IPS-NIHi11 (cell line): ENCODE measurements at regions not wholly inside any gene's neighbourhood (a gene's known extent, or its start where the extent isn't known, plus 50 kb on each side); places are given as distances from the start of the nearest gene placed in this dataset.
"Not testable (repeated sequence)": the region's sequence is repeated elsewhere in the genome, so short reads cannot be mapped to it uniquely, and the experiment has no call there.

Experiments used
- DNase-seq: peaks from one replicate; pipeline ENCODE4 v3.0.0; 2012; ENCODE audit warnings: mixed read lengths, low spot score

DNA sequence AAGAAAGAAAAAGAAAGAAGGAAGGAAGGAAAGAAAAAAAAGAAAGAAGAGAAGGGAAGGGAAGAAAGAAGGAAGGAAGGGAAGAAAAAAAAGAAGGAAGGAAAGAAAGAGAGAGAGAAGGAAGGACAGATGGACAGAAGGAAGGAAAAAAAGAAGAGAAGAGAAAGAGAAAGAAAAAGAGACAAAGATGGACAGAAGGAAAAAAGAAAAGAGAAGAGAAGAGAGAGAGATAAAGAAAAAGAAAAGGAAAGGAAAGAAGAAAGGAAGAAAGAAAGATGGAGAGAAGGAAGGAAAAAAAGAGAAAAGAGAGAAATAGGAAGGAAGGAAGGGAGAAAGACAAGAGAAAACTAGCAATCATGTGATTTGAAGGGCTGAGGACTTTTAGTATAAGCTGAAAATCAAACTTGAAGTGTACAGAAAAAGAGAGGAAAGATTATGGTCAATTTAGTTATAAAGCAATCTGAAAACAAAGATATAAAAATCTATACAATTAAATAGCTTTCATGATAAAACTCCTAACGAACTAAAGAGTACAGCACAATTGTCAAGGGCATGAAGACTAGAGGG lies 115.3 kb downstream of the LTN1 start:
- no peak for DNase-seq

DNA sequence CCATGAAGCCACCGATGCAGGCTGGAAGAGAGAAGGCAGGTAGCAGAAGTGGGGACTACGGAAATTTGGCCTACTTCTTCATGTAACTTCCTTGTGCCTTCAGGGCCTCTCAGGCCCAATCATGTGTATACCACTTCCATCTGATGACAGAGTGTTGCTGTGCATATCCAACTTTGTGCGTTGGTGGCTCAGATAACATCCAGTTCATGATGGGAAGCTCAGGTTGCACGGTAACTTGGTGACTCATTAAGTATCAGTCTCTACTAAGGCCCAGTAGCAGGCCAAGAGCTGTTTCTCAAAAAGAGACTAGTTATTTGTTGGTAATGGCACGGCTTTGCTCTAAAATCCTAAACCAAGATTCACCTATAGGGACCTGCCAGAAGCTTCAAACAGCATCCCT lies 117.6 kb downstream of the LTN1 start:
- no peak for DNase-seq

DNA sequence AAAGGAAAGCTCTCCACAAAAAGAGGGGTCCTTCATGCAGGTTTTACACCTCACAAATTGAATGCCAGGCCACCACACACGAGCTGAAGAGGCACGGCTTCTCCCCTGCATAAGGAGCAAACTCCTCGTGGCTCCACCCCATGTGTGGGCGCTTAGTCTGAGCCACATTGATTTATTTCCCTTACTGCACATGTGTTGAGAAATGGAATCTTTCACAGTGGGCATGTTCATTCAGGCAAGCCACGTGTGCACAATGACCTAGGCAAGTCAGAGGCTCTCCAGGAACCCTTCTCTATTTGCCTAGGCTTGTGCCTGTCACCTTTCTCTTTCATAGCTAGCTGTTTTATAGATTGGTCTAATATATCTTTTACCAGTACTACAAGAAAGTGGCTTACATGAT lies 120.5 kb downstream of the LTN1 start:
- no peak for DNase-seq

DNA sequence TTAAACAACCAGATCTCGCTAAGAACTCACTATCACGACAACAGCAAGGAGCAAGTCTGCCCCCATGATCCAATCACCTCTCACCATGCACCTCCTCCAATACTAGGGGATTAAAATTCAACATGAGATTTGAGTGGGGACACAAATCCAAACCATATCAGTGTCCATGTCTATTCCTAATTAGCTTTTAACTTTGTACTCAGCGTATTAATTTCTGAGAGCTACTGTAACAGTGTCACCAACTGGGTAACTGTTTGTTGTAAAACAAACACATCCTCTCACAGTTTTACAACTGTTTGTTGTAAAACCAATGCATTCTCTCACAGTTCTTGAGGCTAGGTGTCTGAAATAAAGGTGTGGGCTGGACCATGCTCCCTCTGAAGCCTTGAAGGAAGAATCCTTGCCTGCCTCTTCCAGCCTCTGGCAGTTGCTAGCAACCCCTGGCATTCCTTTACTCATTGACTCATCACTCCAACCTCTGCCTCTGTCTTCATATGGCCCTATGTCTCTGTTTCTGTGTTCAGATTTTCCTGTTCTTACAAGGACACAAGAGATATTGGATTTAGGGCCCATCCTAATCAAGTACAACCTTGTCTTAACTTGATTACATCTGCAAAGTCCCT lies 121.2 kb downstream of the LTN1 start:
- DNase-seq, result no peak

DNA sequence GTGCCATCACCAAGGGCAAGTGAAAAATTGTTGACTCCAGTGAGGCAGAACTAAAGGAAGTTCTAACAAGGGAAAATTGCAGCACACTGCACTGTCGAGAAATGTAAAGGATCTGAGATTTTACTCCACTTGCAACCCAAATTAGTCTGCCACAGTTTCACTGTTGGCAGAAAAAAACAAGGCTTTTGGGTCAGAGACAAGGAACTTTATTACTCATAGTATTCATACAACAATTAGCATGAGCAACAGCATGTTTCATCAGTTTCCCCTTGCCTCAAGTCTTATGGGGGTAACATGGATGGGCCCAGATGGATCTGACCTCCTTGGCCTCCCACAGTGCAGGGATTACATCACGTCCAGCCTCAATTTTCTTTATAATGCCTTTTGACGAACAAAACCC lies 125.3 kb downstream of the LTN1 start:
- no peak for DNase-seq

DNA sequence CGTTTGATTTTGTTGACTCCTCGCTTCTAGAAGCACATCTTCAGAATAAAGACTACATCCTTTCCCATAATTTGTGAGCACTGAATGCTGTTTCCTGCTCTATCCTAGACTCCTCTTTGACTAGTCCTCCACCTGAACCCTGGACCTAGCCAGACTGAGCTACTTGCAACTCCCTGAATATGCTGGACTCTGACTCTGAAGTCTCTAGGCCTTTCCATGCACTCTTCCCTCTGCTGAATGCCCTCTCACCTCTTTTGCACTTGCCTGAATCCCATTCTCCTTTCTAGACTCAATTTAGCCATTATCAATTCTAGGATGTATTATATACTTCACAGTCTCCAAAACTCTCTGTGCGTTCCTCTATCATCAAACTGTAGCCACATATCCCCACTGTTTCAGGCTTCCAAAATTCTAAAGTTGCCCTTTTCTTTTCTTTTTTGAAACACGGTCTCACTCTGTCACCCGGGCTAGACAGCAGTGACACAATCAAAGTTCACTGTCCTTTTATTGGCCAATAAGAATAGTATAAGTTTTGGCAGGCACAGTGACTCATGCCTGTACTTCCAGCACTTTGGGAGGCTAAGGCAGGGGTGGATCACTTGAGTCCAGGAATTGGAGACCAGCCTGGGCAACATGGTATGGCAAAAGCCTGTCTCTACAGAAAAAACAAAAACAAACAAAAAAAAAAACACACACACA lies 127.0 kb downstream of the LTN1 start:
- no peak for DNase-seq

DNA sequence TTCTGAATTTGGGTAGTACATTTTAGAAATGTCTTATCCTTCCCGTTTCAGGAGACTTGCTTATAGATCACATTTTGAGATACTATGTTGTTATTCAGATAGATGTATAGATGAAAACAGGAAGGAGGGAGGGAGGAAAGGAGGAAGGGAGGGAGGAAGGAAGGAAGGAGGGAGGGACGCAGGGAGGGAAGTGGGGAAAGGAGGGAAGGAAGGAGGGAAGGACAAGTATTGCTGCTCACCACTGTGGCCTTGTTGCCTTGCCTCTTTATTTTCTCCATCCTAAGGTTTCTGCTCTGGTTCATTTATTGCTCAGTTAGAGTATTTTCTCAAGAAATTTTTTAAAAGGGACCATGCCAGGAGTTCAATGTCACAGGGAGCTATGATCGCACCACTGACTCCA lies 134.3 kb downstream of the LTN1 start:
- DNase-seq, result no peak

DNA sequence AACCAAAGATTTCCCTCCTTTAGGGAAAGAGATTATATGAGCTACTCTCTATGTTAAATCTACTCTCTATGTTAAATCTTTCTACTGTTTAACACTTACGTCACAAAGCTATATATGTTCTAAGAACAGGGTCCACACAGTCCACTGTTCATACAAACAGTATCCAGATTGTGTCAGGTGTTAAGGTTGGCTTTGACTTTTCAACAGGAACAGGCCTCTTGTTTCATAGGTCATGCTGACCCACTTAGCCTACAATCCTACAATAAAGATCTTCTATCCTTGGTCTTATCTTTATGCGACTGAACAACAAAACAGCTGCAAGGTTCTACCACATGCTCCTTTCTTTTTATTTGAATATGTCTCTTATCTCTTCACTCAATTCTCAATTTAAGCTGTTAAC lies 134.9 kb downstream of the LTN1 start:
- DNase-seq, result no peak

DNA sequence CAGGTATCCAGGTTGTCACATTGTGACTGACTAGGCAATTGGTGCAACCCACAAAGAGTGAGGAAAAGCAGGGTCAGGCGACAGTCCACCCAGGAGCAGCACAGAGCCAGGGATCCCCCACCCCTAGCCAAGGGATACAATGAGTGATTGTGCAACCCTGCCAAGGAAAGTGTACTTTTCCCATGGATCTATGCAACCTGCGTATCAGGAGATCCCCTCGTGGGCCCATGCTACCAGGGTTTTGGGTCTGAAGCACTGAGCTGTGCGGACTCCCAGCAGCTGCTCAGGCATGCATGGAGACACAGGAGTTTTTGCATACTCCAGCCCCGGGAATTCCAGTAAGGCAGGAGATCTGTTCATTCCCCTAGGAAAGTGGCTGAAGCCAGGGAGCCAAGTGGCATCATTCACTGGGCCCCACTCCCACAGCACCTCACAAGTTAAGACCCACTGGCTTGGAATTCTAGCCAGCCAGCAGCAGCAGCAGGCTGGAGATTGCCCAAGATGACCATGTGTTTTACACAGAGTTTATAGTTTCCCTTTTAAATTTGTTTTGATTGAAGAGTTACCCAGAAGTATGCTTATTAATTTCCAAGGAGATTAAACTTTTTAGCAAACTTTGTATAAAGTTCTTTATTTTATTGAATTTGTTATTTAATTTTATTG lies 136.0 kb downstream of the LTN1 start:
- no peak for DNase-seq

DNA sequence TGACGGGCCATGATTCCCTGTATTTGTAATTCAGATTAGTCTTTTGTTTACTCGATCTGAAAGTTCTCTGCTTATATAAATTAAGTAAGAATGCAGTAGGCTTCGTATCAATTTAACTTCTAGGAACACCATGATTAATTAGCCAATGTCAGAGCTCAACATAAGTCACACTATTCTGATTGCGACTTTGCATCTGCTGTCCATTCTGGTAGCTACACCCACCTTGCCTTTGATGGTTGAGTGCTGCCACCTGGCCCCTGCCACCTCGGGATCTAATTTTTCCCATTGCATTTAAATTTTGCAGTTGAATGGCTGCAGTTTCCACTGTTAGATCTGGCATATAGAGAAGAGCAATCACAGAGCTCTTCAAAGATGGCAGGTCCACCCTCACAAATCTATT lies 140.0 kb downstream of the LTN1 start:
- no peak for DNase-seq

DNA sequence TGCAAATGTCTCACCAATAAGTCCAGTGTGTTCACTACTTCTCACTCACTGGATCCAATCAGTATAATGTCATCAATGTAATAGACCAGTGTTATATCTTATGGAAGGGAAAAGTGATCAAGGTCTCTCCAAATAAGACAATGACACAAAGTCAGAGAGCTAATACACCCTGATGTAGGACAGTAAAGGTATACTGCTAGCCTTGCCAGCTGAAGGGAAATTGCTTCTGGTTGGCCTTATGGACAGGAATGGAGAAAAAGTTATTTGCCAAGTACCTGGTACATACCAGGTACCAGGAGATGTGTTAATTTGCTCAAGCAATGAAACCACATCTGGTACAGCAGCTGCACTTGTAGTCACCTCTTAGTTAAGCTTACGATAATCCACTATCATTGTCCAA lies 141.0 kb downstream of the LTN1 start:
- DNase-seq, result no peak

DNA sequence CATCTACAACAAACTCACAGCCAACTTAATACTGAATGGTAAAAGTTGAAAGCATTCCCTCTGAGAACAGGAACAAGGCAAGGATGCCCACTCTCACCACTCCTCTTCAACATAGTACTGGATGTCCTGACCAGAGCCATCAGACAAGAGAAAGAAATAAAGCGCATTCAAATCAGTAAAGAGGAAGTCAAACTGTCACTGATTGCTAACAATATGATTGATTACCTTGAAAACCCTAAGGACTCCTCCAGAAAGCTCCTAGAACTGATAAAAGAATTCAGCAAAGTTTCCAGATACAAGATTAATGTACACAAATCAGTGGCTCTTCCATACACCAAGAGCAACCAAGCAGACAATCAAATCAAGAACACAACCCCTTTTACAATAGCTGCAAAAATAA lies 153.4 kb downstream of the LTN1 start:
- DNase-seq, result not testable (repeated sequence)

DNA sequence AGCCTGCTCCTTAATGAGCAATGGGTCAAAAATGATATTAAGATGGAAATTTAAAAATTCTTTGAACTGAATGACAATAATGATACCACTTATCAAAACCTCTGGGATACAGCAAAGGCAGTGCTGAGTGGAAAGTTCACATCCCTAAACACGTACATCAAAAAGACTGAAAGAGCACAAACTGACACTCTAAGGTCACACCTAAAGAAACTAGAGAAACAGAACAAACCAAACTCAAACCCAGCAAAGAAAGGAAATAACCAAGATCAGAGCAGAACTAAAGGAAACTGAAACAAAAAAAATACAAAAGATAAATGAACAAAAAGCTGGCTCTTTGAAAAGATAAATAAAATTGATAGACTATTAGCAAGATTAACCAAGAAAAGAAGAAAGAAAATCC lies 155.3 kb downstream of the LTN1 start:
- DNase-seq, result not testable (repeated sequence)

DNA sequence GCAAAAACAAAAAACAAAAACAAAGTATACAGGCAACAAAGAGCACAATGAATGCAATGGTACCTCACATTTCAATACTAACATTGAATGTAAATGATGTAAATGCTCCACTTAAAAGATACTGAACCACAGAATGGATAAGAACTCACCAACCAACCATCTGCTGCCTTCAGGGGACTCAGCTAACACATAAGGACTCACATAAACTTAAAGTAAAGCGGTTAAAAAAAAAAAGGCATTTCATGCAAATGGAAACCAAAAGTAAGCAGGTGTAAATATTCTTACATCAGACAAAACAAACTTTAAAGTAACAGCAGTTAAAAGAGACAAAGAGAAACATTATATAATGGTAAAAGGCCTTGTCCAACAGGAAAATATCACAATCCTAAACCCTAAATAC lies 156.1 kb downstream of the LTN1 start:
- not testable (repeated sequence) for DNase-seq

DNA sequence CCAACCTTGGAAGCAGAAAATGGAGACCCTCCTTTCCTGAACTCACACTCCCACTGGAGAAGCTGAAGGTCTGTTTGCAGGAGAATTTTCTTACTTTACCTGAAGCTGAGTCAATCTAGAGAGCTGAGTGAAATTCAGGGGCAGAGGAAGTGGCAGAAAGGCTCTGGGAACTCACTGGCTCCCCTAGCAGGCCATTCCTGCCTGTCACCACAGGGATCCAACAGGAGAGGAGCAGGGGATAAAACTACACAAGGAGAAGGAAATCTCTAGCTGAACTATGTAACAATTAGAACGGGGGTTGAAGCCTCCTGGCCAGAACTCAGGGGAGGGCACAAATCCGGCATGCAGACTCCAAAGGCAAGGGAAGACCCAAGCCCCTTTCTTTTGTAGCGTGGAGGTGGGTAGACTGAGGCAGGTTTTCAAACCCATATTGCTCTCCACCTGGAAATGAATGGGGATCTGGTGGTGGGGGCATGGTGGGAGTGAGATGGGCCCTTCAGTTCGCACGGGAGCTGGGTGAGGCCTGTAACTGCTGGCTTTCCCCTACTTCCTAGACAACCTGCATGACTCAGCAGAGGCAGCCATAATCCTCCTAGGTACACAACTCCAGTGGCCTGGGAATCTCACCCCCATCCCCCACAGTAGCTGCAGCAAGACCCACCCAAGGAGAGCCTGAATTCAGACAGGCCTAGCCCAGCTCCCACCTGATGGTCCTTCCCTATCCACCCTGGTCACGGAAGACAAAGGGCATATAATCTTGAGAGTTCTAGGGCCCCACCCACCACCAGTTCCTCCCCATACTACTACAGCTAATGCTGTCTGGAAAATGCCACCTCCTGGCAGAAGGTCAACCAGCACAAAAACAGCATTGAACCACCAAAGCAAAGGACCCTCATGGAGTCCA lies 158.1 kb downstream of the LTN1 start:
- DNase-seq, result no peak

DNA sequence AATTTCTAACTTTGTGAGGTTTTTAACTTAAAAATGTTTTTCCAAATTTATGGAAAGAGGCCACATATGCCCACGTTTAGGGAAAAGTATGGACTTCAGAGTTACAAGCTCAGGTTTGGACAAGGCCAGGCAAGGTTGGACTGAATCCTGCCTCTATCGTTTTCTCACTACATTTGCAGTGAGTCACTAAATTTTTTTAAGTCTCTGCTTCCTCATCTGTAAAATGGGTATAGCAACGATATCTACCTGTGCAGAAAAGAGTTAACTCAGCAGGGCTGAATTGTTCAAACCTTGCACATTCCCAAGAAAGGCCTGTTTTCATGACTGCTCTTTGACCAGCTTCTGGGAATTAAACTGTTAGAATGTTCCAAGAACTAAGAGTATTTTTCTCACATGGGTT lies 159.1 kb downstream of the LTN1 start:
- DNase-seq, result no peak

DNA sequence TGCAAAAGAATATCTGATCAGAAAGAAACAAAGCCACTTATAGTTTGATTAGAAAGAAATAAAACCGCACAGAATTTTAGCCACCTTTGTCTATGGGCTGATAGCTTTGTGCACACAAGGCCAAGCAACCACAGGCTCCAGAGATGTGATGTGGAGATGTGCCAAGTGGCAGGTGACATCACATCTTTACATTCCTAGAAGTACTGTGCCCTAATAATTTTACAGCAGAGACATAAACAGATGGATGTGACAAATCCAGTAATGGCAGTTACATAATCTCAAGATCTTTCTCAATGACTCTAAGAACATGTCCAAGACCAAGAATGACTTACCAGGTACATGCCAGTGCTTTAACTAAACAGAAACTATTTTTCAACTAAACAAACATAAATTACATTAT lies 159.5 kb downstream of the LTN1 start:
- no peak for DNase-seq

DNA sequence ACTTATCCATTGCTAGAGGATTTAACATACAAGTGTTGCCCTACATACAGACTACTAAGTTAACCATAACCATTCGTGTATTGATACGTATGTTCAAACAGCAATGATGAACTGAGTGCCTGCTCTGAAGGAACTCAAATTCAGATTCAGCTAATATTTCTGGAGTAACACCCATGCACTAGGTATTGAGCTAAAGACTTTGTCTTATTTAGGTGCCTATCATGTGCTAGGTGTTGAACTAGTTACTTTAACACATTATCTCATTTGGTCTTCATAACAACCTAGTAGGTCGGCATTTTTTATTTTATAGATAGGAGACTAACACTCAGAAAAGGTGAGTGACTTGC lies 160.0 kb downstream of the LTN1 start:
- DNase-seq, result no peak

DNA sequence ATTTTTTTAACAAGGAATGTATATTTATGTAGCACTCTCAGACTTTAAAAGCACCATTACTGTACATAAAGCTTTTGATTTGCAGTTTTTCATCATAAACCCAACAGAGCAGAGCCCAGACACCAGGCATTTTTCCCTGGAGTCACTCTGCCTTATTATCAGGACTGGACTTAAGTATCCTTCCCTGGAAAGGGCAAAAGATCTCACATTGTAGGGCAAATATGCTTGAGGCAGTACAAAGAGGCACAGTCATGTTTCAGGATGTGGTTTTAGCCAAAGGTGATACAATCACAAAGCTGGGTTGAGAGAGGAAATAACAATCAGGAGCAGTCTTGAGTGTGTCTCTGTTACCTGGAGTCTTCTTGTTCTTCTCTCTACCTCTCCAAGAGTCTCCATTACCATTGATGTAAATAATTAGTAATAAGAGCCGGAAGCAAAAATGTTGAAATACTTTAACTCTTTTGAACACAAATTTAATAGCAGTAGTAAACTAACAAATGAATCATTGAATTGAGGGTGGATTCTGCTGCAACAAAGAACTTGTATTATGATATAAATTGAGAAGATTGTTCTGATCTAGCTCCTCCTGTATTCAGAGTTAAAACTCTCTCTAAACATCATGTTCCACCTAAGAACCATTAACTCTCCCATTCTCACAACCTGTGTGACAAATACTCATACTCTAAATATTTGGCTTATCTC lies 160.5 kb downstream of the LTN1 start:
- no peak for DNase-seq

DNA sequence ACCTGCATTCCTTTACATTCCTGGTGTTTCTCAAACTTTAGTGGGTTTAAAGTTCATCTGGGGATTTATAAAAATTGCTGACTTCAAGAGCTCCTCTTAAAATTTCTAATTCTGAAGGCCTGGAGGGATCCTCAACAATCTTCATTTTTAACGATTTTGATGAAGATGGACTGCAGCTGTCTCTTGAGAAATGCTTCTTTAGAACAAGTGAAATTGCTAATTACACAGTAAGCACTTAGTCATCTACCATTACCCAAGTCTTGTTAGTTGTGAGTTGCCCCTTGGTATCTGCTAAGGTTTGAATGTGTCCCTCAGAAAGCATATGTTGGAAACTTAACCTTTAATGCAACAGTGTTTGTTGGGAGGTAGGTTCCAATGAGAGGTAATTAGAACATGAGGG lies 163.7 kb downstream of the LTN1 start:
- DNase-seq, result no peak

DNA sequence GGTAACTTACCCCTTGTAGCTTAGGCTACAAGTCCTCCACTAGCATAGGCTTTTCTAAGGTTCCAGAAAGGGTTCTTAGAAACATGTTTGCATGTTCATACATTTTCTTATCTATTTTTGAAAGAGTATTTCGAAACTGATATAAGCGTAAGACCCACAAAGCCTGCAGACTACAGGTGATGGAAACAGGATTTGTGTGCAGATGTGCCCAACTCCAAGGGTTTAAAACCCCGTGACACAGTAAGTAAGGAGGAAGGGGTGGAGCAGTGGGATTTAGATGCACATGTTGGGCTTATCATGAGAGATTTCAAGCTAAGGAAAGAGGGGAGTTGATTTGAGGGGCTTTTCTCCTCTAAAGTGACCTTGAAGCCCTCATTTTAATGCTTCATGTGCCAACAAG lies 164.7 kb downstream of the LTN1 start:
- no peak for DNase-seq

DNA sequence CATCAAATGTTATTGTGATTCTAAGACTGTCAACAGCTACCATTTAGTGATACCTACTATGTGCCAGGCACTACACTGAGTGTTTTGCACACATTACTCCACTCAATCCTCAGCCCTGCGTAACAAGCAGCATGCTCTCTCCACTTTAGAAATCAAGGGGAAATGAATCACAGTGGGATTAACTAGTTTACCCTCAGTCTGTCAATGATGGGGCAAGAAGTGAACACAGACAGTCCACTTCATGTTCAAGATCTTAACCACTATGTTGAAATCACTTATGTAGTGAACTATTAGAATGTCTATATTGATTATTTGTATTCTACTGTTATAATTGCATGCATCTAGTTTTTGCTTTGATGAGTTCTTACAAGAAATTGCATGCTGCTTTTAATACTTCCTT lies 165.3 kb downstream of the LTN1 start:
- no peak for DNase-seq
